ENCODE measurements at regions not wholly inside any gene's neighbourhood (a gene's known extent, or its start where the extent isn't known, plus 50 kb on each side); places are given as distances from the start of the nearest gene placed in this dataset.

- TF ChIP-seq, protein P1, sequence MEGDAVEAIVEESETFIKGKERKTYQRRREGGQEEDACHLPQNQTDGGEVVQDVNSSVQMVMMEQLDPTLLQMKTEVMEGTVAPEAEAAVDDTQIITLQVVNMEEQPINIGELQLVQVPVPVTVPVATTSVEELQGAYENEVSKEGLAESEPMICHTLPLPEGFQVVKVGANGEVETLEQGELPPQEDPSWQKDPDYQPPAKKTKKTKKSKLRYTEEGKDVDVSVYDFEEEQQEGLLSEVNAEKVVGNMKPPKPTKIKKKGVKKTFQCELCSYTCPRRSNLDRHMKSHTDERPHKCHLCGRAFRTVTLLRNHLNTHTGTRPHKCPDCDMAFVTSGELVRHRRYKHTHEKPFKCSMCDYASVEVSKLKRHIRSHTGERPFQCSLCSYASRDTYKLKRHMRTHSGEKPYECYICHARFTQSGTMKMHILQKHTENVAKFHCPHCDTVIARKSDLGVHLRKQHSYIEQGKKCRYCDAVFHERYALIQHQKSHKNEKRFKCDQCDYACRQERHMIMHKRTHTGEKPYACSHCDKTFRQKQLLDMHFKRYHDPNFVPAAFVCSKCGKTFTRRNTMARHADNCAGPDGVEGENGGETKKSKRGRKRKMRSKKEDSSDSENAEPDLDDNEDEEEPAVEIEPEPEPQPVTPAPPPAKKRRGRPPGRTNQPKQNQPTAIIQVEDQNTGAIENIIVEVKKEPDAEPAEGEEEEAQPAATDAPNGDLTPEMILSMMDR (IDR thresholded peaks at IDR 0.05): no peak
- no peak for TF ChIP-seq POLR2A (IDR thresholded peaks at IDR 0.05)
Measured at GRCh38 chr3:59542276-59542675, 492.5 kb upstream of the CFAP20DC start.

Measured in heart left ventricle (tissue), 13 donors.